Mesenteric fat pad (tissue), 1 donor: ENCODE measurements at regions not wholly inside any gene's neighbourhood (a gene's known extent, or its start where the extent isn't known, plus 50 kb on each side); places are given as distances from the start of the nearest gene placed in this dataset.

Source experiments
- DNase-seq: peaks from one replicate; pipeline ENCODE4 v3.0.0-alpha.2; 2020; ENCODE audit warnings: low spot score
- donor health status: DM: yes; HTN: yes; CAD: no.

GRCh38 chr9:28587052-28587451, 1013.8 kb upstream of the C9orf72 start:
- no peak for DNase-seq

GRCh38 chr9:28598408-28598807, 1025.1 kb upstream of the C9orf72 start:
- no peak for DNase-seq

- no peak for DNase-seq
Observed at GRCh38 chr9:28600226-28600625, 1026.9 kb upstream of the C9orf72 start.

GRCh38 chr9:28607843-28608242, 1034.6 kb upstream of the C9orf72 start:
- no peak for DNase-seq

GRCh38 chr9:28610339-28610738, 1037.1 kb upstream of the C9orf72 start:
- DNase-seq: no peak

- DNase-seq: no peak
Observed at GRCh38 chr9:28616310-28616709, 1043.0 kb upstream of the C9orf72 start.

GRCh38 chr9:28620011-28620410, 1046.7 kb upstream of the C9orf72 start:
- no peak for DNase-seq

GRCh38 chr9:28620661-28621060, 1047.4 kb upstream of the C9orf72 start:
- DNase-seq: no peak

GRCh38 chr9:28624771-28625170, 1051.5 kb upstream of the C9orf72 start:
- no peak for DNase-seq

GRCh38 chr9:28628031-28628430, 1054.8 kb upstream of the C9orf72 start:
- DNase-seq: no peak

- DNase-seq: no peak
Observed at GRCh38 chr9:28648723-28649122, 1075.4 kb upstream of the C9orf72 start.

GRCh38 chr9:28650327-28650726, 1077.0 kb upstream of the C9orf72 start:
- no peak for DNase-seq

GRCh38 chr9:28651050-28651722, 1077.9 kb upstream of the C9orf72 start:
- DNase-seq: no peak

- no peak for DNase-seq
Observed at GRCh38 chr9:28653216-28653615, 1079.9 kb upstream of the C9orf72 start.

GRCh38 chr9:28656727-28657126, 1083.4 kb upstream of the C9orf72 start:
- DNase-seq: no peak

- DNase-seq: no peak
Observed at GRCh38 chr9:28661853-28662252, 1088.6 kb upstream of the C9orf72 start.

- DNase-seq: no peak
Observed at GRCh38 chr9:28662675-28663074, 1089.4 kb upstream of the C9orf72 start.

- no peak for DNase-seq
Observed at GRCh38 chr9:28668158-28668557, 1094.9 kb upstream of the C9orf72 start.

GRCh38 chr9:28671000-28671399, 1097.7 kb upstream of the C9orf72 start:
- no peak for DNase-seq

- no peak for DNase-seq
Observed at GRCh38 chr9:28678097-28678496, 1104.8 kb upstream of the C9orf72 start.

- DNase-seq: no peak
Observed at GRCh38 chr9:28688172-28688571, 1114.9 kb upstream of the C9orf72 start.

GRCh38 chr9:28692012-28692411, 1118.7 kb upstream of the C9orf72 start:
- no peak for DNase-seq

GRCh38 chr9:28696960-28697359, 1123.7 kb upstream of the C9orf72 start:
- no peak for DNase-seq

- no peak for DNase-seq
Observed at GRCh38 chr9:28699632-28700031, 1126.4 kb upstream of the C9orf72 start.
